NCI-H69 (cell line): ENCODE measurements at regions not wholly inside any gene's neighbourhood (a gene's known extent, or its start where the extent isn't known, plus 50 kb on each side); places are given as distances from the start of the nearest gene placed in this dataset.
A peak's percentile ranks its signal among the peaks of the same experiment; 100 is the strongest.

Source experiments
- DNase-seq: peaks from one replicate; lab custom pipeline; 2025; lab: John Stamatoyannopoulos, UW

DNA sequence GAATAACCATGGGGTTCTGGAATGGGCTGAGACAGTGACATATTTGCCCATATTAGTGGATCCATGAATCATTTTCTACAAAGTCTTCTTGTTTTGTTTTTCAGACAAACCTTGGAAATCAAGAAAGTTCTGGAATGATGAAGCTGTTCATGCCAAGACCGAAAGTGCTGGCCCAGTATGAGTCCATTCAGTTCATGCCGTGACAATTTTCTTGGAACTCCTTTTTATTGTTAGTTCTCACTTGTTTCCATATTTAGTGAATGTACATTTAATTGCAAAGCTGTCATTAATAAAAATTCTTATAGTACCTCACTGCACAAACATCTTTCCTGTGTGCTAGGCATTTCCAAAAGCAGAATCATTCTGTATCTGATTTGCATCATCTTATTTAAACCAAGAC, 100.6 kb upstream of the KCNJ15 start:
- no peak for DNase-seq

DNA sequence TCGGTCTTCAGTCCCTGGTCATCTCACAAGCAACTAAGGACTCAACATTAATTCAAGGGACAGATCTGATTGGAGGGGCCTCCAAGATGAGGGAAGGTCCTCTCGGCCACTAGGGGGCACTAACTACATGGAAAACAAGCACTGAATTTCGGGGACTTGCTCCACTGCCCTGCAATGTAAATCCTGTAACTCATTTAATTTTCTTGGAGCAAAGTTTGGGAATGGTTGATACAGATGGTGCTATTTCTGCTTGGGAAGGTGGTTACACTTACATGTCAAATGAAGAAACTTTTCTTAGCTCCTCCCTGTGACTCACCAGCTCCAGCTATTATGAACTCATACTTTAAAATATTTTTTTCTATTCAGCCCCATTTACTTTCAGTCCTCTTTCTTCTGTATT, 97.4 kb upstream of the KCNJ15 start:
- DNase-seq, result peak; percentile 81

DNA sequence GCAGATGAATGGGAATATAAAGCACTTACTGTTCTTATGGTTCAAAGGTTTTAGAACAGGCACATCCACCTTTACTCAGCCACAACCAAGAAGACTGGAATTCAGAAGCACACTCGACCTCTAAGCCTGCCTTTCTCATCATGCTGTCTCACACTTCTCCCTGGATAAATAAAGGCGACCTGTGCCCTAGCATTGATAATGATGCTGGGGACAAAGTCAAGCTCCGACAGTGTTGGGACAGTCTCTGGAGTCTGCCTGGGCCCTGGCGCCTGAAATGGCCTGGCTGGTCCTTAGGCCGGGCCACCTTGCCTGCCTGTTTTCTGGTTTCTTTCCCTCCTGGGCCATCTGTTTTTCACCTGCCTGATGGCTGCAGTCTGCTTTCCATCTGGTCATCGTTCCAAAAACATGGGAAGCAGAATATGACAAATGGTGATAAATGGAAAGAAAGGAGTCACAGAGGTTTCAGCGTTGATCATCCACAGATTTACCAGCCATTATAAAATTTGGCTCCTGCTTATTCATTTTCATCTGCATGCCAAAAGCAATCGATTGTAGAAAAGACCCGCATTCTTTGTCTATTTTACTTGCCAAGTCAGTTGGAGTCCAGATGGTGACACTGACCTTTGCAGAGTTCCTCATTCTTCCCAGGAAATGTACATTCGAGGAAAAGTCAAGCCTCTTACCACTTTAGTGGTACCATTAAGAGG, 91.2 kb upstream of the KCNJ15 start:
- peak; percentile 83 for DNase-seq

DNA sequence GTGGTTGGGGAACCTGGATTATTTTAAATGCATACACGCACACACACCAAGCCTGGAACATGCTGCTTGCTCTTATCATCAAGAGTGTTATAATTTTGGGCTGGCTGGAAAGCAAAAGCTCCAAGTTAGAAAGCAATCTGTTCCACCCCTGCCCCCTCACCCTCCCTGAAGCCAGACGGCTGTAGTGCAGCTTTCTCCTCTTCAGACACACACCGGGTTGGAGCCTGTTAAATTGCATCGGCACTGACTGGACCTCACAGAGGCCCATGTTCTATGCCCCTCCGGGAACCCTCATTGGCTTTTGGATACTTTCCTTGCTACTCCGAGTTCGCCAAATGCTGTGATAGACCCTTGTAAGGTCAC, 90.6 kb upstream of the KCNJ15 start:
- DNase-seq, result no peak

DNA sequence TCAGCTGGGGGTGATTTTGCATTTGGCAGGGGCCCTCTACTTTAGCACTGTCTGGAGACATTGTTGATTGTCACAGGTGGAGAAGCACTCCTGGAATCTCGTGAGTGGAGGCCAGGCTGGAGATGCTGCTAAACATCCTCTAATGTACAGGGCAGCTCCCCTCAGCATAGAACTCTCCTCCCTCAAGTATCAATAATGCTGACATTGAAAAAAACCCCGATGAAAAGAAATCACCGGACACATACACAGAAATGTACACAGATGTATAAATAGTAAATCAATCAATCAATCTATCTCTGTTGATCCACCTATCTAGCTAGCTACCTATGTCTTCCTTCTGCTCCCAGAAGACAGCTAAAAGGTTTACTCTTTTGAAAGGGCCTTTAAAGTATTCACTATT, 89.4 kb upstream of the KCNJ15 start:
- no peak for DNase-seq

DNA sequence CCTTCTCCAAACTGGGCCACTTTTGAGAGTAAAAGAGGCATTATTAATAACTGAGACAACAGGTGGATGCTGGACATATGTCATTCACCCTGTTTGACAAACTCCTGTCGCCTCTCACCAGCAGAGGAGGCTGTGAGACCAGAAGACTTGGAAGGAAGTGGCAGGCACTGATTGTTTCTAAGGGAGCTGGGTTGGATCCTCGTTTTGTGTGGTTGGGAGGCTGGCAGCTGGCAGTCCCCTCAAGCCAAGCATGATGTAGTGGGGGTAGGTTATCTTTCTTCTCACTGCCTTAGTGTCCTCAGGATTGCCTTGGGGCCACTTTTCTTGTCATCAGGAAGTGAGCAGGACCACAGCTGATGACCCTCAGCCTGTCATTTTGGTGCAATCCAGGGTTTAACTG, 86.5 kb upstream of the KCNJ15 start:
- peak; percentile 76 for DNase-seq

DNA sequence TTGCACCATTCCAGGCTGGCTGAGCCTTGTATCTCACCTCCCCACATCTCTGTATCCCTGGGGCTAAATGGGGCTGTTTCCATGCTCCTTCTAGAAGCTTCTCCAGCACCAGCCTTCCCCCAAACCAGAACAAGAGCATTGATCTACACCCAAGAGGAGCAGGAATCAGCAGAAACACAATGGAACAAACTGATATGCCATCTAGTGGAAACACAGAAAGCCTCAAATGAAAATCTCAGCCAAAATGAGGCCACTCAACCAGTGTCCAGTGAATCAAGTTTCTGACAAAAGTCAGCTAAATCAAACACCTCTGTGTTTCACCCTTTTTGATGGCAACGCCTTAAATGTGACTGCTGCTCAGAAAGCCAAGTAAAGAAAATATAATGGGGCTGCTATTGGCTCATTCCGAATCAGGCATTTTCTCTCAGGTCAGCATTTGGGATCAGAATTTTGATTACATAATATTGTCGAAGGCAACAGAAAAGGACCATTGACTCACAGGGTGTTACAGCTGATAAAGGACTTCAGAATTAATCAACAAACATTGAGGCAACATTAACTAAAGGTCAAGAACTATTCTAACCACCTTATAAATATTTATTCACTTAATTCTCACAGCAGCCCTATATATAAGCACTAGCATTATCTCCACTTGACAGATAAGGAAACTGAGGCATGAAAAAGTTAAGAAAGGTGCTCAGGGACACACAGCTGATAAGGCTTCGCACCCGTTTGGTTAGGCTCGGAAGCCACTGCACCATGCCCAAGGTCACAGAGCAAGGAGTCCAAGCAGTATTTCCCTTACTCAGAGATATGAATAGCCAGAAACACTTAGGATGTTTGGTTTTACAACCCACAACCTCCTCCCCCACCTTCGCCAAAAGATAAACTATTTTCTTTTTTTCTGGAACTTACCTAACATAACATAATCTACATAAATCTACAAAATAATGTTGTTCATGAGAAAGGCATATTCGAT, 85.8 kb upstream of the KCNJ15 start:
- peak; percentile 50 for DNase-seq

DNA sequence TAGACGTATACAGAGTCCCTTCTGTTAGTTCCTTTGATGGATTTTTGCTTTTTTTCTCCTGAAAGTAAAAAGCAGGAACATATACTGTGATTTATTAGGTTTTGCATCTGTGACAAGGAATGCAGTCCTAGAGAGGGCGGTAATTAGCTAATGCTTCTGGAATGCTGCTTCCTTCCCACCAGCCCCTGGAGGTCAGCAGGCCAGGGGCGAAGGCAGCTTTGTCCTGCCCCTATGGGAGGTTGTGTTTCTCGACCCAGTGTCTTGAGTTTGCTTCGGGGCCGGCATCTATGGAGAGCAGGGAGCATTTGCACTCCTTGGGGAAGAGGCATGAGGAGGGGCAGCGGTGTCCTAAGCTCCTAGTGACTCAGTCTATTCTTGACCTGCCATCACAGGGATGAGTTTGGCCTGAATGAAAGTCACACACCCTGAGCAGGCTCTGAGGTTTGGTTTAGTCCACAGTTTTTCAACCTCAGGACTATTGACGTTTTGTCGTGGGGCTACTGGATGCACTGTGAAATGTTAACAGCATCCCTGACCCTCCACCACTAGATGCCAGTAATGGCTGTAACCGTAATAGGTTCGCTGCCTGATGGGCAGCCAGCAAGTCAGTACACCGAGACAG, 85.0 kb upstream of the KCNJ15 start:
- DNase-seq, result peak; percentile 12

DNA sequence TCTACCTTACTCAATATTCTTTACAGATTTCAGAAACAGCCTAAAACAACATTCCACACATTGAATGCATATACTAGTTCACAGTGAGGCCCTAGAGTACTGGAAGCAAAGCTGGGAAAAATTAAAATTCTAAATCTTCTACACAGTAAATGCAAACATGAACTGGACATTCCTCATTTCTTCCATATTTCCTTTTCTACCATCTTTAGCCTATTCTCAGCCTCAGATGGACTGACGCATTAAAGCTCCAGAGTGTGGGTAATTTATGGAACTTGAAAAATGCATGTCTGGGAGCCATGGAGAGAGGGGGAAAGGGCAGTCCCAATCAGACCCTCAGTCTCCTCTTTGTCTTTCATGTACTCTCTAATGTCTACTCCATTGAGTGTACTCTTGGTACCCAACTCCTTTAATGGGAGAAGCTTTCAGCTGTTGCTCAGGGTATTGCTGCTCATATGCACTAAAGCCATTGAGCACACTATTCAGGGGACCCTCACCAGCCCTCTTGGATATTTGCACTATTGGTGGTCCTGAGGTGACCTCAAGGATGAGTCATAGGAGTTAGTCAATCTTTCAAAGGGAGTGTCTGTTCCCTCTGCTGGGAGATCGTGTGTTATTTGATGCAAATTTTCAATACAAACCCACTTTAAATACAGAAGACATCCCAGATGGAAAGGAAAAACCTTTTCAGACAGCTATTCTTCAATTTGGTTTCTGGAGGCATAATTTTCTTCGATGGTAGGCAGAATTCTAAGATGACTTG, 83.3 kb upstream of the KCNJ15 start:
- DNase-seq, result no peak

DNA sequence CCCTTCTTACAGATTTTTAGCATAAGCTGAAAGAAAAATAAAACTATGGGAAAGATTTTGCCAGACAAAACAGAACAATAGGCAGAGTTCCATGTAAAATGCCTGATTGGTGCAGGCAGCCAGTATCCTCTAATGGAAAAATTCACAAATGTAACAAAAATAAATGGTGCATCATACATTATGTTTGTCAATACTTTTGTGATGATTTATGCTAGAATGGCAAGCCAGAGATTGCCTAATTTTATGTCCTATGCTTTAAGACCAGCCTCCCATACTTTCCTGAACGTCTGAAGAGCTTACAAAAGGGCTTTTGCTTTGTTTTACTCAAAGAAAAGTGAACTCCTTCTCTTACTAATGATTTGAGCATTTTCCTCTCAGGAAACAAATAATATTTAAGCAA, 81.5 kb upstream of the KCNJ15 start:
- DNase-seq, result no peak

DNA sequence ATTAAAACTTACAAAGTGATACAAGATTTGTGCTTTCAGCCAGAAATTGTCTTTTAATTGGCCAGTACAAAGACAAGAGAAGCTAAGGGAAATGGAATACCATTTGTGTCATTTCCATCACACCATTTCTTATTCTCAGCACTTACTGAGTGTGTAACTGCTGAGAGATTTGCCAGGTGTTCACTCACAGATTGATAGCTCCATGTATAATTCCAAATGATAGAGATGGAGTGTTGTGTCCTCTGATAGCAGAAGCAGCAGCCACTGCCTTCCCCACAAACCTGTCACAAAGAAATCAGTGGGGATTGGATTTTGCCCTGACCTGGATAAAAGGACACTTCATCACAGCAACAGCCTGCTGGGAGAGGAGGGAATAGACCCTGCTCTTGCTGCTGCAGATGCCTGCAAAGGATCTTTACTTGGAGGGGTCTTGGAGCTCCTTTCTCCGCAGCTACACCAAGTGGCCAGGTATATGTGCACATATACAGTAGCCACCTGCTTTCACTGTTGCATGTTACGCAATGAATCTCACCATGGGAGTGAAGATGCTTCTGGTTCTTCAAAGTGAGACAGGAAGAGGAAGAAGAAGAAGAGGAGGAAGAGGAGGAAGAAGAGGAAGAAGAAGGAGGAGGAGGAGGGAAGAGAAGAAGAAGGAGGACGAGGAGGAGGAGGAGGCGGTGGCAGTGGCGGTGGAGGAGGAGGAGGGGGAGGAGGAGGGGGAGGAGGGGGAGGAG, 78.7 kb upstream of the KCNJ15 start:
- DNase-seq, result no peak

DNA sequence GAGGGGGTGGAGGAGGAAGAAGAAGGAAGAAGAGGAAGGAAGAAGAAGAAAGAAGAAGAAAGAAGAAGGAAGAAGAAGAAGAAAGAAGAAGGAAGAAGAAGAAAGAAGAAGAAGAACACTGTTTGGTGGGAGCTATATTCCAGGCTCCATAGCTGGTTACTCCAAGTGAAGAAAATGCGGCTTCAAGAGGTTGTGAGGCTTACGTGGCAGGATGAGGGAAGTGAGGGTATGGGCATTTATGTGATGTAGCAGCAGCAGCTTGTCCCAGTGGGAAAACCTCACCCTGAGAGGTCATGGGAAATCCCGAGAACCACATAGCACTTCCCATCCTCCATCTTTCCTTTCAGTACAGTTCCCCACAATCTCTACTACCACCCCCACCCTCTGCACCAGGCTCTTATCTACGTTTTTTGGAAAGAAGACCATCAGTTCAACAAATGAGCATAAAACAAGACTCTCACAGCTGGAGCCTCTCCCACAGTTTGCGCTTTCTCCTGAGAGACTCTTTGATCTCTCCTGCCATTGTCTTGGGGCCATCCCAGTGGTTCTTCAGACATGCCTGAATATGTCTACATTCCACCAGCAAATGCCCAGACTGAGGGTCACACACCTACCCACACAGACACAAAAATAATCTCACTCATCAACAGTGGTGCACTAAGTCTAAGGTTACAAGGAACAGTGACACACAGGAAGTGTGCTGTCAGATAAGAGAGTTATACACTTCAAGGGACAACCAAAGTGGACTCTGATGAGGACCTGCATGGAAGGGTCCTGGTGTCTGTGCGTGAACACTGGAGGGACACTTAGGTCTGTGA, 77.9 kb upstream of the KCNJ15 start:
- DNase-seq, result peak; percentile 11

DNA sequence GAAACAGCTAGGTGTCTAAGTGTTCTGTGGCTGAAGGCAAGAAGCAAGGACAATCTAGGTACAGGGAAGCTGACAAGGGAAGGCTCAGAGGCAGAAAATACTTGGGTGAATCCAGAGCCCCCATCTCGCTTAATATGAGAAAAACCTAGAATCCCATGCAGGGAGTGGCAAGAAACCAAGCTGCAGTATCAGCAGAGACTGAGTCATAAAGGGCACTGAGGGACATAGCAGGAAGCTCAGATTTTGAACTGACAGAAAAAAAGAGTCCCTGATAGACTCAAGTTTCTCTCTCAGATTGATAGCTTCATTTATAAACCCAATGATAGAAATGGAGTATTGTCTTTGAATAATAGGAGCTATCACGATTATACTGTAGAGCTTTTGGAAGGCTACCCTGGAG, 77.3 kb upstream of the KCNJ15 start:
- DNase-seq, result no peak

DNA sequence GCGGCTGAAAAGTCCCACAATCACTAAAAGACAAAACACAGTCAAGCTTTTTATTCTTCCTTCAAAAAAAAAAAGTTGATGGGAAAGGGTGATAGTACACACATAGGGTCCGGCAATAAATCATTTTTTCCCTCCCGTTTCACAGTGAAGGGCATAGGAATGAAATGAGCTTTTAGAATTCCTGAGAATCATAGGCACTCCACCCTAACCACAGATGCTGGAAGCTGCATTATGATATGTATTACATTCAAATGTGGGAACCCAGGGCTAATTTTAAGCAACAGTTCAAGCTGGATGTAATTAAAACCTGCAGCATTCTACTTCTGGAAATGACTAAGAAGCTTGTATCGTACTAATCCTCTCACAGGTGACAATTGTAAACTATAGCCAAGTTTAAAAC, 75.7 kb upstream of the KCNJ15 start:
- peak; percentile 30 for DNase-seq

DNA sequence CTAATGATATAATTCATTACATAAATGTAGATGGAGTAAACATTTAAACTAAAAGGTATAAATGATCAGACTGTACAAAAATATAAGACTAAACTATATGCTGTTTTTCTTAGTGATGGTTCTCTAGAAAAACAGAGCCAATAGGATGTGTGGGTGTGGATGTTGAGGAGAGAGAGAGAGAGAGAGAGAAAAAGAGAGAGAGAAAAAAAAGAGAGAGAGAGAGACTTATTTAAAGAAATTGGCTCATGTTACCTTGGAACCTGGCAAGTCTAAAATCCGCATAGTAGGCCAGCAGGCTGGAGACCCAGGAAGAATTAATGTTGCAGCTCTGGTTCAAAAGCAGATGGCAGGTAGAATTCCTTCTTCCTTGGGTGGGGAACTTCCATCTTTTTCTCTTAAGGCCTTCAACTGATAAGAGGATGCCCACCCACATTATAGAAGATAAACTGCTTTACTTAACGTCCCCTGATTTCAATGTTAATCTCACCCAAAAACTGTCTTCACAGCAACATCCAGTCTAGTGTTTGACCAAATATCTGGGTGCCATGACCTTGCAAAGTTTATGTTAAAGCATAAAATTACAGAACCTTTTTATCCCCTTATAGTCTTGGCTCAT, 74.3 kb upstream of the KCNJ15 start:
- DNase-seq, result no peak

DNA sequence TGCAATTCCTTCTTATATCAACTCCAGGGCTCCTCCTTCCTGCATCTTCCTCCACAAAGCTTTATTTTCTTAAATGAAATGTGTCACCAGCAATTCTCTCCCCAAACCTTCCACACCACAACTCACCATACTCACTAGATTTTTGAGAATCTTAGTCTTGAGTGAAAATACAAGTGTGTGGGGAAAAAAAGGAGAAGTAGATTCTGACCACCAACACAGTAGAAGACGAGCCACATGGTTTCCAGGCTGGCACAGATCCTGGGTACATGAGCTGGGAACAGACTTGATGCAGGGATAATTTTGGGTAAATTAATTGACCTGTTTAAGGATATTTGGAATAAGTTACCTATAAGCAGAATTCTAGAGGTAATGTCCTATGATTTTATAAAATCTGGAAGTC, 72.8 kb upstream of the KCNJ15 start:
- DNase-seq, result no peak

DNA sequence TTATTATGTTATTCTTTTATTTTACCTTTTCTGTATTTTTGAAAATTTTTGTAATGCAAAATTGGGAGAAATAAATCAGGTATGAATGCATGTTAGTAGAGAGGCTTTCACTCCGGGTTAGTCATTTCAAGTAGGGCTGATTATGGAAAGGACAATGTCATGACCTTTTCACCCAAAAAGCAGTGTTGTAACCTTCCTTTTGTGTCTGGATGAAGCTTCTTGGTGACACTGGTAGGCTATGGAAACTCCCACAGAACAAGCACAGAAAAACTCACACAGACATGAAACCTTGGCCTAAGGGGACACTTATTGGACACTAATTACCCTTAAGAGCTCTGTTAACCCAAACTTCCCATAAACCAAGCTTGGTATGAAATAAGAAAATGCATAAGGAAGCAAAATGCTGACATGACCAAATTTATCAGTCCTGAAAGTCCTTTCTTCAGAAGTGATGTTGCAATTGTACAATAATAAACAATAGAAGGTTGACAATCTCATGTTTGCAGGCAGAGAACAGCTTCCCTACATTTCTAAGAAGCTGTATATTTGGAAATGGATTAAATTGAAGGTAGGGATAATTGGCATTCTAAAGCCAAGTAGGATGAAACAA, 70.0 kb upstream of the KCNJ15 start:
- no peak for DNase-seq

DNA sequence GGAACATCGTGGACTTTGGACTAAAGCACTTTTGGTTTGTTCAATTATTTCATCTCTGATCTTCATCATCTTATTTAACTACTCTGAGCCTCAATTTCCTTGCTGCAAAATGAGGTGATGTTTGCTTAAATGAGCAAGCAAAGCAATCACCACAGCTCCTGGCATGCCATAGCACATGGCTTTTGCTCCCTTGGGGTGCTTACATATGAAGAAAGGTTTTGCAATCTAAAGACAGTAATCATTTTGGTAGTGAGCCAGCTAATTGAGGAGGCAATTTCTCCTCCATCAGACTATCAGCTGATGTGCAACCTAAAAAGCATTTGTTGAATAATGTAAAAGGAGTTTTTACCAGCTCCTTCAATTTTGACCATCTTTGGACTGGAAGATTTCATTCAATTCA, 68.8 kb upstream of the KCNJ15 start:
- DNase-seq, result no peak

DNA sequence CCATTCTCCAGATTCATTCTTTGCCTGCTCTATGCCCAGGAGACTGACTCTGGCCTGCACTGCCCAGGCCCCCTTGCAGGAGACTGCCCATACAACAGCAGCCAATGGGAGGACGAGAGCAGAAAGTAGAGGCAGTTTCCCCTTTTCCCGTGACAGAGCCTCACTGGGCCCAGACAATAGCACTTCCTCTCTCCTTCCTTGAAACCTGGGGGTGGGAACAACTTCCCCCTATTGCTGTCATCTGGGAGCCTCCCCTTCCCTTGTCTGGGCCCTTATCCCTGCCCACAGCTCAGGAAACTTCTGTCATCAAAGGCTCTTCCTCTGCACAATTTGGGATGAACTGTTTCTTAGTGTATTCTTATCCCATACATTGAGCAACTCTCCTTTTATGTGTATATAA, 60.8 kb upstream of the KCNJ15 start:
- DNase-seq, result no peak

DNA sequence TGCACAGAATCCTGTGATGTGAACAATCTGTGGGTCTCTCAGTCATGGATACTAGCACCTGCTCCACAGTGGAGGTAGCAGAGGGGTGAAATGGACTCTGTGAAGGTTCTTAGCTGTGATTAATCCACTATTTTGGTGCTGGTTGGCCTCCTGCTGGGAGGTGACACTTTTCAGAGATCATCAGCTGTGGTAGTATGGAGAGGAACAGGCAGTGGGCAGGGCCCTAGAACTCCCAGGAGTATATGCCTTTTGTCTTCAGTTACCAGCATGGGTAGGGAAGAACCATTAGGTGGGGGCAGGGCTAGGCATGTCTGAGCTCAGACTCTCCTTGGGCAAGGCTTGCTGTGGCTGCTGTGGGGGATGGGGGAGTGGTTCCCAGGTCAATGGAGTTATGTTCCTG, 54.0 kb upstream of the KCNJ15 start:
- peak; percentile 56 for DNase-seq
